Lung (tissue), 11 donors: ENCODE measurements at regions not wholly inside any gene's neighbourhood (a gene's known extent, or its start where the extent isn't known, plus 50 kb on each side); places are given as distances from the start of the nearest gene placed in this dataset.

Experiments used
- ATAC-seq: fragments of 200-7000 bp; cut with Tn5 transposase; one replicate; pipeline ENCODE4 v1.9.1; 2020; ENCODE audit warnings: moderate number of reproducible peaks; ENCODE audit not compliant: insufficient read depth, low FRiP score
- DNase-seq, 3 donors: peaks; one replicate each; pipeline ENCODE4 v3.0.0-alpha.2; 2013 to 2017
- H3K27ac ChIP-seq, 2 donors: one replicate each; pipeline ENCODE4 v1.5.1; 2013; ENCODE audit warnings: mild to moderate bottlenecking in 2 of 2, moderate library complexity in 2 of 2, control low read depth in 1 of 2, inconsistent platforms in 1 of 2, low read depth in 1 of 2, low read length in 1 of 2
- H3K27me3 ChIP-seq, 3 donors: one replicate each; pipeline ENCODE4 v1.5.1; 2013; ENCODE audit warnings: low read length in 2 of 3; ENCODE audit not compliant: control insufficient read depth in 3 of 3, insufficient read depth in 3 of 3
- H3K36me3 ChIP-seq, 4 donors: one replicate each; pipeline ENCODE4 v1.5.1; 2013; ENCODE audit warnings: low read length in 4 of 4, mild to moderate bottlenecking in 1 of 4, moderate library complexity in 1 of 4; ENCODE audit not compliant: control insufficient read depth in 4 of 4, insufficient read depth in 4 of 4
- H3K4me1 ChIP-seq, 5 donors: one replicate each; pipeline ENCODE4 v1.5.1; 2013; ENCODE audit warnings: low read length in 5 of 5, mild to moderate bottlenecking in 2 of 5, moderate library complexity in 1 of 5; ENCODE audit not compliant: control insufficient read depth in 5 of 5, insufficient read depth in 5 of 5
- H3K4me3 ChIP-seq: one replicate; pipeline ENCODE4 v1.5.1; 2013; ENCODE audit warnings: mild to moderate bottlenecking, control low read depth, moderate library complexity
- H3K9ac ChIP-seq, 2 donors: one replicate each; pipeline ENCODE4 v1.5.1; 2013; ENCODE audit warnings: low read length in 2 of 2, control low read depth in 1 of 2; ENCODE audit not compliant: insufficient read depth in 1 of 2
- H3K9me3 ChIP-seq, 4 donors: one replicate each; pipeline ENCODE4 v1.5.1; 2013; ENCODE audit warnings: low read length in 3 of 4, mild to moderate bottlenecking in 1 of 4, moderate library complexity in 1 of 4; ENCODE audit not compliant: control insufficient read depth in 4 of 4, insufficient read depth in 3 of 4
- CTCF ChIP-seq: IDR thresholded peaks from 2 replicates; pipeline ENCODE4 v1.5.1; 2012; ENCODE audit warnings: mild to moderate bottlenecking; ENCODE audit errors: control extremely low read depth, extremely low read depth
- WGBS, 2 donors: extraction: QIAGEN DNeasy Blood & Tissue Kit; methylation state at CpG; one replicate each; pipeline ENCODE4 v1.1.7; 2013; 5-methylcytosine and 5-hydroxymethylcytosine counted together
- donor health status: control.
- donor health status: control.
- donor health status: Bipolar disorder and iron deficiency.
- donor health status: healthy.
- donor health status: DM: yes; HTN: yes; CAD: no.

GRCh38 chr22:49186293-49186692, 641.4 kb downstream of the BRD1 start:
- Histone ChIP-seq H3K27ac (no peak overlapping the region), H3K4me1 (no peaks in the 10 kb centered on the region), H3K36me3 (no peaks in the 10 kb centered on the region), H3K4me3 (no peak overlapping the region), H3K9me3 (peaks cover 0 to 8% (median 0%) of the 10 kb centered on the region in 4 donors), H3K9ac (no peak overlapping the region), H3K27me3 (no peaks in the 10 kb centered on the region)
- DNase-seq (no peak), ATAC-seq (no peak)
- no peak for TF ChIP-seq CTCF
- 96 to 100% methylated on average over 1 of the region's 1 CpG for WGBS, 2 donors

GRCh38 chr22:49185312-49185969, 642.2 kb downstream of the BRD1 start:
- Histone ChIP-seq H3K27me3 (no peaks in the 10 kb centered on the region), H3K4me1 (no peaks in the 10 kb centered on the region), H3K27ac (no peak overlapping the region), H3K9ac (no peak overlapping the region), H3K36me3 (no peaks in the 10 kb centered on the region), H3K9me3 (peaks cover 0 to 8% (median 0%) of the 10 kb centered on the region in 4 donors), H3K4me3 (no peak overlapping the region)
- ATAC-seq (no peak), DNase-seq (no peak)
- WGBS, 2 donors = 77 to 94% methylated on average over 4 of the region's 4 CpGs
- TF ChIP-seq CTCF = no peak

- ATAC-seq (no peak), DNase-seq (no peak)
- no peaks in the 10 kb centered on the region for H3K36me3 ChIP-seq
- WGBS, 2 donors = 87 to 90% methylated on average over 15 of the region's 15 CpGs
- H3K4me3 ChIP-seq = no peak overlapping the region
- no peak overlapping the region for H3K27ac ChIP-seq
- H3K9ac ChIP-seq = no peak overlapping the region
- peaks cover 0 to 8% (median 0%) of the 10 kb centered on the region in 4 donors for H3K9me3 ChIP-seq
- no peak for TF ChIP-seq CTCF
- H3K4me1 ChIP-seq = no peaks in the 10 kb centered on the region
- no peaks in the 10 kb centered on the region for H3K27me3 ChIP-seq
Measured at GRCh38 chr22:49184736-49185135, 642.9 kb downstream of the BRD1 start.

- DNase-seq = no peak
- 74 to 79% methylated on average over 26 of the region's 26 CpGs for WGBS, 2 donors
Measured at GRCh38 chr22:49183826-49184216, 643.9 kb downstream of the BRD1 start.

More at GRCh38 chr22:49183826-49184216, 643.9 kb downstream of the BRD1 start:
- Histone ChIP-seq H3K9me3 (peaks cover 0 to 8% (median 0%) of the 10 kb centered on the region in 4 donors), H3K4me3 (no peak overlapping the region), H3K4me1 (no peaks in the 10 kb centered on the region), H3K9ac (no peak overlapping the region), H3K36me3 (no peaks in the 10 kb centered on the region), H3K27ac (no peak overlapping the region), H3K27me3 (no peaks in the 10 kb centered on the region)
- no peak for TF ChIP-seq CTCF
- ATAC-seq = no peak
